ENCODE measurements at regions not wholly inside any gene's neighbourhood (a gene's known extent, or its start where the extent isn't known, plus 50 kb on each side); places are given as distances from the start of the nearest gene placed in this dataset.
"Not testable (repeated sequence)": the region's sequence is repeated elsewhere in the genome, so short reads cannot be mapped to it uniquely, and the experiment has no call there.

DNA sequence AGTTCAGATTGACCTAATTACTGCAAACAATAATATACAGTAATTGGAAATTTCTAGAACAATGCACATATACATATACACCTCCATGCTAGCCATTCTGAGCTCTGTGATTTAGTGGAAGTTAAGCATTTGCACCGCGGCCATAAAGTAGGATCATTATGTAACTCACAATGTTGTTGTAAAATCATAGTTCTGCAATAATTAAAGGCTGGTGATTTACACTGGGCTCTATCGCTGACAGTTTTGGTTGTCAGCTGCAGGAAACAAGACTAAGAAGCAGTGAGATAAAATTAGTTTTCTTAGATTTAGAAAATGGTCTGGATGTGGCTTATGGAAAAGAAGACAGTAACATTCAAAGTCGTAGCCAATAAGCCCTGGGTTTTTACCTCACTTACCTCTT, 776.3 kb downstream of the TMEM121 start:
- H3K27ac Mint-ChIP-seq = no peak overlapping the region

DNA sequence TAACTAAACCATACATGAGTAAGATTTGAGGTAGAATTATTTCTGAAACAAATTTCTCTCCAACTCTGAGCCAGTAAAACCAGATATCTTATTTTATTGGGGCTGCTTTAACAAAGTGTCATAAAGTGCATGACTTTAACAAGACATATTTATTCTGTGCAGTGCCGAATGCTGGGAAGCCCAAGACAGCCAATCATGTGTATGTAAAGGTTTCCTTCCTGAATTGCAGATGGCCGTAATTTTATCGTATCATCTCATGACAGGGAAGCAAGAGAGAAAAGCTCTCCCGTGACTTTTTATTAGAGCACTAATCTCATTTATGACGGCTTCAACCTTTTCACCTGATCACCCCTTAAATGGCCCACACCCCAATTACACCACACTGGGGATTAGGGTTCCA, 777.9 kb downstream of the TMEM121 start:
- no peak for DNase-seq
- ChIA-PET CTCF (interaction anchor here (1.2 kb wide), 1 partner anchor 28 kb away, joined by 3 read pairs; no protein-coding TSS in a partner anchor), POLR2A (no interaction called here)
- Mint-ChIP-seq H3K4me1 (peaks cover 13% of the 10 kb centered on the region), H3K27me3 (peaks cover 35% of the 10 kb centered on the region), H3K27ac (no peak overlapping the region), H3K36me3 (ENCODE audit: low read depth) (no peaks in the 10 kb centered on the region), H3K9me3 (peaks cover 2% of the 10 kb centered on the region), H3K4me3 (no peak overlapping the region)

More for the DNA sequence above, 776.3 kb downstream of the TMEM121 start:
- CTCF ChIA-PET = interaction anchor here (0.6 to 1.0 kb wide), 3 partner anchors 14 to 261 kb away, joined by 3 read pairs; no protein-coding TSS in a partner anchor
- POLR2A ChIA-PET = no interaction called here
- Mint-ChIP-seq H3K4me1 (peaks cover 13% of the 10 kb centered on the region), H3K4me3 (no peak overlapping the region), H3K27me3 (peaks cover 40% of the 10 kb centered on the region), H3K9me3 (no peaks in the 10 kb centered on the region), H3K36me3 (ENCODE audit: low read depth) (no peaks in the 10 kb centered on the region)
- DNase-seq = no peak

DNA sequence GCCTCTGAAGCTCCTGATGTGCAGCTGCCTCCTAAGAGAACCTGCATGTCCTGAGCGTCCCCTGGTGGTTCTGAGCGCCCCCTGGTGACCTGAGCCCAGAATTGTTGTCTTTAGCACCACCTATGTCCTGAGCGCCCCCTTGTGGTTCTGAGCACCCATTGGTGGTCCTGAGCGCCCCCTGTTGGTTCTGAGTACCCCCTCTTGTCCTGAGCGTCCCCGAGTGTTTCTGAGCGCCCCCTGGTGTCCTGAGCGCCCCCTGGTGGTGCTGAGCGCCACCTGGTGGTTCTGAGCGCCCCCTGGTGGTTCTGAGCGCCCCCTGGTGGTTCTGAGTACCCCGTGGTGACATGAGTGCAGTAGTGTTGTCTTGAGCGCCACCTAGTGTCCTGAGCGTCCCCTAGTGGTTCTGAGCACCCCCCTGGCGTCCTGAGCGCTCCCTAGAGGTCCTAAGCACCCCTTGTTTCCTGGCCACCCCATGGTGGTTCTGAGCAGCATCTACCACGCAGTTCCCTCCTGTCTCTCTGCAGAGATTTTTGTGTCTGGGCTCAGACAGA, 782.5 kb downstream of the TMEM121 start:
- peak; percentile 92 for DNase-seq
- Mint-ChIP-seq H3K36me3 (ENCODE audit: low read depth) (no peaks in the 10 kb centered on the region), H3K4me3 (no peak overlapping the region), H3K4me1 (no peaks in the 10 kb centered on the region), H3K9me3 (peaks cover 3% of the 10 kb centered on the region), H3K27ac (peak overlapping the region; percentile 42), H3K27me3 (peaks cover 41% of the 10 kb centered on the region)
- POLR2A ChIA-PET = no interaction called here
- CTCF ChIA-PET = interaction anchor here (0.6 to 2.7 kb wide), 28 partner anchors 9 to 353 kb away, joined by 3 to 31 read pairs (median 5); no protein-coding TSS in a partner anchor

DNA sequence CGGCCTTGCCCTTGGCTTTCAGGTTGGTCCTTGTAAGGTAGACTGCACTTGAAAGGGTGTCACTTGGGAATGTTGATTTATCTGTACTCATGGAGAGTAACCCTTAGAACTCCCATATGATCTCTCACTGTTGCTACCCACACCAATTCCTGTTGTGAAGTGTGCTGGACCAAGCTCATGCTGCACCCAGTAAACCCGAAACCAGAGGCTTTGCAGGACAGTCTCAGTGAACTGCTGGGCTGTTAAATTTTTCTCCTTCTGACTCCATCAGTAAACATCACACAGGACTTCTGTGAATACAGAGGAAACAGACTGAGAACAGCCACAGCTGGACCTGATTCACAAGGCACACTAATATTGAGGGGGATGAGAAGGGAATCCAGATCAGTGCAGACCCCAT, 783.0 kb downstream of the TMEM121 start:
- Mint-ChIP-seq H3K4me1 (no peaks in the 10 kb centered on the region), H3K4me3 (no peak overlapping the region), H3K27ac (no peak overlapping the region), H3K27me3 (peaks cover 42% of the 10 kb centered on the region), H3K36me3 (ENCODE audit: low read depth) (no peaks in the 10 kb centered on the region), H3K9me3 (peaks cover 3% of the 10 kb centered on the region)
- ChIA-PET POLR2A (no interaction called here), CTCF (interaction anchor here (0.6 to 2.7 kb wide), 10 partner anchors 12 to 353 kb away, joined by 3 to 31 read pairs (median 4); no protein-coding TSS in a partner anchor)
- no peak for DNase-seq

- H3K27me3 Mint-ChIP-seq = peaks cover 24% of the 10 kb centered on the region
- ChIA-PET CTCF (interaction anchor here (1.0 kb wide), 1 partner anchor 31 kb away, joined by 3 read pairs; no protein-coding TSS in a partner anchor), POLR2A (no interaction called here)
- no peak overlapping the region for H3K4me3 Mint-ChIP-seq
- no peaks in the 10 kb centered on the region for H3K36me3 Mint-ChIP-seq (ENCODE audit: low read depth)
- H3K27ac Mint-ChIP-seq = no peak overlapping the region
- DNase-seq = no peak
- peaks cover 5% of the 10 kb centered on the region for H3K4me1 Mint-ChIP-seq
- H3K9me3 Mint-ChIP-seq = no peaks in the 10 kb centered on the region
These were observed 789.1 kb downstream of the TMEM121 start for GRCh38 chr14:106315436-106315835.

- Mint-ChIP-seq H3K9me3 (no peaks in the 10 kb centered on the region), H3K4me3 (no peak overlapping the region), H3K27ac (no peak overlapping the region), H3K36me3 (ENCODE audit: low read depth) (no peaks in the 10 kb centered on the region), H3K4me1 (peaks cover 5% of the 10 kb centered on the region), H3K27me3 (peaks cover 33% of the 10 kb centered on the region)
- ChIA-PET POLR2A (no interaction called here), CTCF (interaction anchor here (0.8 to 1.5 kb wide), 4 partner anchors 9 to 100 kb away, joined by 3 to 6 read pairs (median 4); no protein-coding TSS in a partner anchor)
- DNase-seq = no peak
These were observed 791.2 kb downstream of the TMEM121 start for GRCh38 chr14:106317593-106317992.

DNA sequence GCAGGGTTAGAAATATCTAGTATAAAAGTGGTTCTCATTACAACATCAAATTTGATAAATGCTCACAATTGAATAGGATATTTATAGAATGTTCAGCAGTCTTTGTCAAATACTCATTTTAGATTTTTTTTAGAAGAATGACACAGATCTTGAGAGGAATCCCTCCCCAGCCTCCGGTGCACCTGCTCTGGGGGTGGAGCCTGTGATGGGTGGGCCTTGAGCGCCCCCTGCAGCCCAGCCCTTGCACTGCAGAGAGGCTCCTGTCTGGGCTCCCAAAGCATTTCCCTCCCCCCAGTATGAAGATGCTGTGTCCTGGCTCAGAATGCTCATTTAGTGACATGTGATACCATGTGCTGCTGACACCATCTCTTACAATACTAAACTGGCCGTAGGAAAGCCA, 792.3 kb downstream of the TMEM121 start:
- peak; percentile 66 for DNase-seq
- H3K27me3 Mint-ChIP-seq = peaks cover 34% of the 10 kb centered on the region
- POLR2A ChIA-PET = no interaction called here
- CTCF ChIA-PET = interaction anchor here (0.6 to 1.5 kb wide), 7 partner anchors 10 to 218 kb away, joined by 3 to 6 read pairs (median 3); no protein-coding TSS in a partner anchor
- no peaks in the 10 kb centered on the region for H3K36me3 Mint-ChIP-seq (ENCODE audit: low read depth)
- H3K4me3 Mint-ChIP-seq = no peak overlapping the region
- H3K27ac Mint-ChIP-seq = no peak overlapping the region
- peaks cover 5% of the 10 kb centered on the region for H3K4me1 Mint-ChIP-seq
- no peaks in the 10 kb centered on the region for H3K9me3 Mint-ChIP-seq

GRCh38 chr14:106323970-106324369, 797.6 kb downstream of the TMEM121 start:
- H3K36me3 Mint-ChIP-seq (ENCODE audit: low read depth); H3K9me3 Mint-ChIP-seq; H3K4me3 Mint-ChIP-seq; H3K4me1 Mint-ChIP-seq; POLR2A ChIA-PET; H3K27ac Mint-ChIP-seq: not testable (repeated sequence)
- peak; percentile 31 for DNase-seq
- CTCF ChIA-PET = interaction anchor here (1.1 kb wide), 1 partner anchor 94 kb away, joined by 3 read pairs; no protein-coding TSS in a partner anchor
- H3K27me3 Mint-ChIP-seq = peaks cover 27% of the 10 kb centered on the region

DNA sequence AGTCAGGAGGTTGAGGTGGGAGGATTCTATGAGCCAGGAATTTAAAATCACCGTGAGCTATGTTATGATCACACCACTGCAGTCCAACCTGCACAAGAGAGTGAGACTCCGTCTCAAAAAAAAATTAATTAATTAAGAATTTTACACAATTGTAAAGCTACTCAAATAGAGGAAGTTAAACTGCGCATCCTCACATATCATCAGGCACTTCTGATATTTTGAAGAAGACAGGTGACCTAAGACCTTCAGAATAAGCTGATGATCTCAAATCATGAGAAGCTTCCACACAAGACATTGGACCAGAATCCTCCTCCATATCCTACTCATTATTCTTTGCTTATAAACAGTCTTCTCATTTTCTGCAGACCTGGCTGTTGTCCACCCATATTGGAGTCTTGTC, 800.9 kb downstream of the TMEM121 start:
- no peak overlapping the region for H3K4me3 Mint-ChIP-seq
- H3K4me1 Mint-ChIP-seq = no peaks in the 10 kb centered on the region
- ChIA-PET CTCF (interaction anchor here (0.7 to 1.2 kb wide), 6 partner anchors 17 to 186 kb away, joined by 3 to 6 read pairs (median 4); no protein-coding TSS in a partner anchor), POLR2A (no interaction called here)
- no peak overlapping the region for H3K27ac Mint-ChIP-seq
- no peak for DNase-seq
- H3K27me3 Mint-ChIP-seq = peaks cover 19% of the 10 kb centered on the region
- H3K9me3 Mint-ChIP-seq = no peaks in the 10 kb centered on the region
- no peaks in the 10 kb centered on the region for H3K36me3 Mint-ChIP-seq (ENCODE audit: low read depth)

GRCh38 chr14:106327702-106328353, 801.4 kb downstream of the TMEM121 start:
- H3K4me1 Mint-ChIP-seq = not testable (repeated sequence)

GRCh38 chr14:106329243-106329642, 802.9 kb downstream of the TMEM121 start:
- H3K27ac Mint-ChIP-seq; H3K4me1 Mint-ChIP-seq; H3K9me3 Mint-ChIP-seq; DNase-seq; POLR2A ChIA-PET; H3K36me3 Mint-ChIP-seq (ENCODE audit: low read depth); H3K4me3 Mint-ChIP-seq; CTCF ChIA-PET: not testable (repeated sequence)
- peaks cover 14% of the 10 kb centered on the region for H3K27me3 Mint-ChIP-seq

More at GRCh38 chr14:106327702-106328353, 801.4 kb downstream of the TMEM121 start:
- peaks cover 15% of the 10 kb centered on the region for H3K27me3 Mint-ChIP-seq
- H3K27ac Mint-ChIP-seq; H3K9me3 Mint-ChIP-seq; H3K36me3 Mint-ChIP-seq (ENCODE audit: low read depth); H3K4me3 Mint-ChIP-seq; POLR2A ChIA-PET; DNase-seq: not testable (repeated sequence)
- CTCF ChIA-PET = interaction anchor here (0.9 to 1.2 kb wide), 5 partner anchors 18 to 45 kb away, joined by 3 to 6 read pairs (median 5); no protein-coding TSS in a partner anchor

DNA sequence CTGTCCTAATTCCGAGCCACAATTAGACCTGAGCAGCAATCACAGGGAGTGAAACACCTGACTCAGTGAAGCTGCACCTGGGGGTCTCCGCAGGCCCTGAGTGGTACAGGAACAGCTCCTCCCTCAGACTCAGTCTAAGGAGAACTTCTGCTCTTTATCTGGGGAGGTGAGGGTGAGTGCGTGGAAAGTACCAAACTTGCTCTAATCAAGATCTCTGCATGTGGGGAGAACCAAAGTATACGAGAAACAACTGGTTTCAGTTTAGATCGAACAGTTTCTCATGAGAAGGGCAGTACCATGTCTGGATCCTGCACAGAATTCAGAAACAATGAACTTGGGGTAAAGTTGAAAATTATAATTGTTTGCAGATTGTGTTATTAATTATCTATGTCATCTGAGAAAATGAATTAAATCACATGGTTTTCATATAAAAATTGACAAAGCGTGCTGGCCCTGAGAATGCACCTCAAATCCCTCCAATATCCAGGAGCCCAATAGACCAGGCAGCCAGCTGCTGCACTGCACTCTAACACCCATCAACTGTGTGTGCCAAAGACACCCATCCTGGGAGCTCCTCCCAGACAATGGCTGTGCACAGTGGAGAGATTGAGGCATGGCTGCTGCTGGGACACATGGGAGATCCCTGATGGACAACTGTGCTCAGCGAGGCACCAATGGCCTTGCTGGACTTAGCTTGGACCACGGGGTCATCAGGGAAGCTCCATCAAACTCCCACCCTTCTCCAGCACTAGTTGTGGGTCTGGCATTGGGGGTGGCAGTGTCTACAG, 803.8 kb downstream of the TMEM121 start:
- H3K4me3 Mint-ChIP-seq; H3K27ac Mint-ChIP-seq; H3K4me1 Mint-ChIP-seq; CTCF ChIA-PET; DNase-seq; H3K36me3 Mint-ChIP-seq (ENCODE audit: low read depth); POLR2A ChIA-PET; H3K9me3 Mint-ChIP-seq: not testable (repeated sequence)
- H3K27me3 Mint-ChIP-seq = peaks cover 14% of the 10 kb centered on the region

DNA sequence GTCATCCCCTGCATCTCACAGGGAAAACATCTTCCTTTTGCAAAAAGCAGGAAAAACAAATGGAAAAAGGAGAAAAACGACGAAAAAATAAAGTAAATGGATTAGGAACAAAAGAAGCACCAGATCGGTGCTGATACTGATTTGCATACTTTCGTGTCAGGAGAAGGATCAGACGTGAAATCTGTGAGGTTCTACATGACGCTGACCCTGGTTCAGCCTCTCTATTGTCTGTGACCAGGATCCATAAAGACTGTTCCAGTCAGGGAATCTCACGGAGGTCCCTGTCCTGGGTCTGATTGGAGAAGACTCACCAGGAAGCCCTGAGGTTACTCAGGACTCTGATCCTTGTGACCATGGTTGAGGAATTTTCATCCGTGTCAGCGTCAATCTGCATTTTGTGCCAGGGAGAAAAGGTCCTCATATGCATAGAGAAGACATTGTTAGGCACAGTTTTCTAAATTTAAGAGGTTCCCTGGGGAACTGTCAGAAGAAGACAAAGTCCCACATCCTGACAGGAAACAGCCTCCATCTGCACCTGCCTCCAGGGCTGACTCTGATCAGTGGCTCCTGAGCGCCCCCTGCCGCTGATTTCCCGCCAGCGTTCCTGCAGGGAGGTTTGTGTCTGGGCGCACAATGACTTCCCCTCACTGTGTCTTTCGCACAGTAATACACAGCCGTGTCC, 808.2 kb downstream of the TMEM121 start:
- POLR2A ChIA-PET; H3K36me3 Mint-ChIP-seq (ENCODE audit: low read depth); H3K4me3 Mint-ChIP-seq; H3K4me1 Mint-ChIP-seq; CTCF ChIA-PET; H3K9me3 Mint-ChIP-seq; H3K27ac Mint-ChIP-seq; H3K27me3 Mint-ChIP-seq: not testable (repeated sequence)
- peak; percentile 68 for DNase-seq
